AG04450 (cell line): ENCODE measurements at regions not wholly inside any gene's neighbourhood (a gene's known extent, or its start where the extent isn't known, plus 50 kb on each side); places are given as distances from the start of the nearest gene placed in this dataset.

ENCODE experiments used
- CTCF ChIA-PET: fragments of 300-600, 350-600 bp; formaldehyde crosslinking; extraction: SDS; loops from one replicate; lab custom pipeline; 2022; ENCODE audit warnings: antibody characterized with exemption, inconsistent platforms; lab: Charles Lee
- POLR2A ChIA-PET: fragments of 350-600 bp; formaldehyde crosslinking; extraction: SDS; loops from one replicate; lab custom pipeline; 2021; ENCODE audit warnings: antibody characterized with exemption, inconsistent platforms; lab: Yijun Ruan, JAX
- DNase-seq: peaks from one replicate; pipeline ENCODE4 v3.0.0-alpha.2; 2011; ENCODE audit warnings: low read depth, low spot score
- H3K27ac ChIP-seq: one replicate; pipeline ENCODE4 v1.5.1; 2012; ENCODE audit warnings: low read depth, low read length, control low read depth
- H3K27me3 ChIP-seq: one replicate; pipeline ENCODE4 v1.6.0; 2012; ENCODE audit warnings: low read length; ENCODE audit not compliant: control insufficient read depth, insufficient read depth
- H3K4me3 ChIP-seq: 2 replicates; pipeline ENCODE4 v1.5.1; 2011; ENCODE audit warnings: mild to moderate bottlenecking, low read depth, low read length, control low read depth
- H3K9me3 ChIP-seq: 2 replicates; pipeline ENCODE4 v1.5.1; 2012; ENCODE audit warnings: low read length; ENCODE audit not compliant: control insufficient read depth, insufficient read depth
- TF ChIP-seq, protein P1 (sequence below): IDR thresholded peaks from 2 replicates; pipeline ENCODE4 v1.5.1; 2011; ENCODE audit warnings: low read depth, low read length, control low read depth, inconsistent platforms

DNA sequence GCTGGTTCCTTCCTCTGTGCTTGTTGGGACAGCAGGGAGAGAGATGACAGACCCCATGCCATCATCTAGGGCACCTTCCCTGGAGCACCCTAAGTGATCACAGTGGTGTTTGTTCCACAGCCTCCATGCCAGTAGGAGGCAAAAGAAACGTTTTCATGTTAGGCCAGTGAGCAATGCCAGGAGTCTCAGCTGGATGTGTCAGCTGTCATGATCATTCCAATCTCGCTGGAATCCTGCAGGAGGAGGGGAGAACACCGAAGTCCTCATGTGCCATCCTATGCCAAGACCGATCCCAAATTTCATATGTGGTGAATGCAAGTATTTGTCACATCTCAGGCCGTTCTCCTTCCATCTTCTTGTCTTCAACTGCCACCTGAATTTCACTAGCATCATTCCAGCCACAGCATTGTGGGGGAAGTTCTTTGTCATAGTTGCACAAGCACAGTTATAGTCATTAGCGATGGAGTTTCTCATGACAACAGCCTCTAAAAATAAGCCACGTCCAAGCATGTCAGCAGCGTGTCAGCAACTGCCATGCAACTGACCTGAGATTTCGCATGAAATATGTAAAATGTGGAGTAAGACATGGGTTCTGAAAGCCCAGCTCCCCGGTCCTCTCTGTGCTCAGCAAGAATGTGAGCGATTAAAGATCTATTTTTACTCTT is 97.2 kb upstream of the DNAH5 start:
- Histone ChIP-seq H3K9me3 (no peaks in the 10 kb centered on the region), H3K27ac (no peak overlapping the region), H3K4me3 (no peak overlapping the region), H3K27me3 (no peaks in the 10 kb centered on the region)
- CTCF ChIA-PET = no interaction called here
- POLR2A ChIA-PET = no interaction called here
- TF ChIP-seq, protein P1, sequence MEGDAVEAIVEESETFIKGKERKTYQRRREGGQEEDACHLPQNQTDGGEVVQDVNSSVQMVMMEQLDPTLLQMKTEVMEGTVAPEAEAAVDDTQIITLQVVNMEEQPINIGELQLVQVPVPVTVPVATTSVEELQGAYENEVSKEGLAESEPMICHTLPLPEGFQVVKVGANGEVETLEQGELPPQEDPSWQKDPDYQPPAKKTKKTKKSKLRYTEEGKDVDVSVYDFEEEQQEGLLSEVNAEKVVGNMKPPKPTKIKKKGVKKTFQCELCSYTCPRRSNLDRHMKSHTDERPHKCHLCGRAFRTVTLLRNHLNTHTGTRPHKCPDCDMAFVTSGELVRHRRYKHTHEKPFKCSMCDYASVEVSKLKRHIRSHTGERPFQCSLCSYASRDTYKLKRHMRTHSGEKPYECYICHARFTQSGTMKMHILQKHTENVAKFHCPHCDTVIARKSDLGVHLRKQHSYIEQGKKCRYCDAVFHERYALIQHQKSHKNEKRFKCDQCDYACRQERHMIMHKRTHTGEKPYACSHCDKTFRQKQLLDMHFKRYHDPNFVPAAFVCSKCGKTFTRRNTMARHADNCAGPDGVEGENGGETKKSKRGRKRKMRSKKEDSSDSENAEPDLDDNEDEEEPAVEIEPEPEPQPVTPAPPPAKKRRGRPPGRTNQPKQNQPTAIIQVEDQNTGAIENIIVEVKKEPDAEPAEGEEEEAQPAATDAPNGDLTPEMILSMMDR = no peak
- no peak for DNase-seq

DNA sequence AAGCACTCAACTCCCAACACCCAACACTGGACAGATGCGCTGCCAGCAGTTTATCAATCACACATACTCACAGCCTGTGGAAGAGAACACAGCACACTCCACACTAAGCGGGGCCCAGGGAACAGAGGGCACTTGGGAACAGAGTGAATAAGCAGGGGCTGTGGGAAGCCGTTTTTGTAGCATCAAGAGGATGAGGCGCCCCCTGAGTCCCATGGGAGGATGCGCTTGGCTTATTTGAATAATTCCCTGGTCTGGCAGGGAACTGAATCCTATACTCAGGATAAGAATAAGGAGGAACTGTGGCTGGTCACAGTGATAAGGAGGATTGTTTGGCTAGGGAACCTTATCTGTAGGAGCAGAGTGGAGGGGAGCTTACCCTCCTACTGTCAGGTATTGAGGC is 96.1 kb upstream of the DNAH5 start:
- Histone ChIP-seq H3K27me3 (no peaks in the 10 kb centered on the region), H3K4me3 (no peak overlapping the region), H3K9me3 (no peaks in the 10 kb centered on the region), H3K27ac (no peak overlapping the region)
- ChIA-PET CTCF (no interaction called here), POLR2A (no interaction called here)
- TF ChIP-seq, protein P1 = no peak
- no peak for DNase-seq

DNA sequence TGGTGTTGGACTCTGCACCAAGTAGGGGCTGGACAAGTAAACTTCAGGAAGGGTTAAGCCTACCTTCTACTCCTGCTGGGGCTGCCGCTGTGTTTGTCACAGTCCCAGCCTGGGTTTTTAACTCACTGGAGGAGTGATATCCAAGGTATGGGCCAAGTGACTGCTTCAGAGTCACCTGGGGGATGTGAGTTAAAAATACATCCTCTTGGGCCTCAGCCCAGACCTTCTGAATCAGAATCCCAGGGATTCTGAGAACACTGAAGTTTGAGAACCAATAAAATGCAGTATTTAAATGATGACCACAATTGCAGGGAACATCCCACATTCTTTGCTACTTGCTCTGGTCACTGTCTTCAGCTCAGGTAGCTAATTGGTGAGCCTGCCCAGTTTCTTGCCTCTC is 95.1 kb upstream of the DNAH5 start:
- ChIA-PET POLR2A (no interaction called here), CTCF (no interaction called here)
- Histone ChIP-seq H3K27me3 (no peaks in the 10 kb centered on the region), H3K9me3 (no peaks in the 10 kb centered on the region), H3K27ac (peak overlapping the region; percentile 99), H3K4me3 (no peak overlapping the region)
- TF ChIP-seq, protein P1 = no peak
- DNase-seq = no peak

DNA sequence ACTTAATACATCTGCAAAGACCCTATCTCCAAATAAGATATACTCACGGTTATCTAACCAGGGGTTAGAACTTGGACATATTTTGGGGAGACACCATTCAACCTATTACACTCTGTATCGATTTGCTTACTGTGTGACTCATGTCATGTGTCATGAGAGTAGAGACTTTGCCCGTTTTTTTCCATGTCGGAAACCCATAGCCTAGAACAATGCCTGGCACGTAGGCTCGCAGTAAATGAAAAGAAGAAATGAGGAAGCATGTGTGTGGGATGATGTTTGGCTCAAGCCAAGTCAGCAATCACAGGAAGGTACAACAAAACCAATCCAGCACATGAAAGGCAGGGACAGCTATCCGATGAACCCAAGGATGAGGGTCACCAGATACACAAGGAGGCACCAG is 94.6 kb upstream of the DNAH5 start:
- H3K4me3 ChIP-seq = no peak overlapping the region
- no peak for DNase-seq
- peak overlapping the region; percentile 99 for H3K27ac ChIP-seq
- ChIA-PET POLR2A (interaction anchor here (0.6 to 1.7 kb wide), 2 partner anchors 16 to 137 kb away, joined by 4 to 16 read pairs; no protein-coding TSS in a partner anchor), CTCF (no interaction called here)
- no peaks in the 10 kb centered on the region for H3K9me3 ChIP-seq
- TF ChIP-seq, protein P1 = no peak
- H3K27me3 ChIP-seq = no peaks in the 10 kb centered on the region

DNA sequence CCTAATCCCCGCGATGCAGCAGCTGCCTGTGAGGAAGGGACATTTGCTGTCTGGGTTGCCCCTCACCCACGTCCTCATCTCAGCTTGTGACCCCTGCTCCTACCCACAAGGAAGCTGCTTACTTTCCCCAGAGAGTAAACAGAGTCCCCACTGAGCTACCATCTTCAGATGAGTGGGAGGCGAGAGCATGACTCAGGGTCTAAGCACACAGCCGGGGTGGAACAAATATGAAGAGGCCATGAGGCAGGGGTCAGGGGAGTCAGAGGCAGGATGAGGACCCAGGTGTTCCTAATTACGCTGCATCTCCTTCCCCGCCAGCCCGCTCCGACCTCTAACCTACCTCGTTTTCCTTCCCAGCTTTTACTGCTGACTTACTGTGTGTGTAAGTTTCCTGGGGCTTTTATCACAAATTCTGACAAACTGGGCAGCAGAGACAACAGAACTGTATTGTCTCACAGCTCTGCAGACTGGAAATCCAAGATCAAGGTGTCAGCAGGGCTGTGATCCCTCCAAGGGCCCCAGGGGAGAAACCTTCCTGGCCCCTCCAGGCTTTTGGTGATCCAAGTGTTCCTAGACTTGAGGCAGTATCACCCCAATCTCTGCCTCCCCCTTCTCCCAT is 94.0 kb upstream of the DNAH5 start:
- ChIA-PET POLR2A (interaction anchor here (0.6 to 1.9 kb wide), 12 partner anchors 13 to 231 kb away, joined by 3 to 16 read pairs (median 5); partner anchors contain the start of gene TRIO), CTCF (interaction anchor here (0.7 kb wide), 1 partner anchor 105 kb away, joined by 4 read pairs; the partner anchor contains the start of gene TRIO)
- peak; percentile 78 for DNase-seq
- H3K27me3 ChIP-seq = no peaks in the 10 kb centered on the region
- H3K4me3 ChIP-seq = no peak overlapping the region
- no peaks in the 10 kb centered on the region for H3K9me3 ChIP-seq
- H3K27ac ChIP-seq = peak overlapping the region; percentile 99
- TF ChIP-seq, protein P1 = no peak
